Sigmoid colon (tissue), 6 donors: ENCODE measurements at regions not wholly inside any gene's neighbourhood (a gene's known extent, or its start where the extent isn't known, plus 50 kb on each side); places are given as distances from the start of the nearest gene placed in this dataset.

Experiments
- DNase-seq: peaks from one replicate; pipeline ENCODE4 v3.0.0-alpha.2; 2019
- H3K27ac ChIP-seq, 4 donors: fragments of 200-600 bp; sonication (generic); one replicate each; pipeline ENCODE4 v1.5.1; 2016 to 2019; ENCODE audit warnings: mild to moderate bottlenecking in 1 of 4
- H3K27me3 ChIP-seq, 3 donors: fragments of 200-600 bp; sonication (generic); one replicate each; pipeline ENCODE4 v1.5.1; 2019; ENCODE audit warnings: mild to moderate bottlenecking in 1 of 3
- H3K36me3 ChIP-seq, 4 donors: fragments of 200-600 bp; sonication (generic); one replicate each; pipeline ENCODE4 v1.5.1; 2016 to 2019
- H3K4me1 ChIP-seq, 4 donors: fragments of 200-600 bp; sonication (generic); one replicate each; pipeline ENCODE4 v1.5.1; 2017 to 2019
- H3K4me3 ChIP-seq, 4 donors: fragments of 200-600 bp; sonication (generic); one replicate each; pipeline ENCODE4 v1.5.1; 2017 to 2019; ENCODE audit warnings: mild to moderate bottlenecking in 2 of 4, moderate library complexity in 1 of 4
- H3K9me3 ChIP-seq, 4 donors: fragments of 200-600 bp in 3 of 4; sonication (generic) in 3 of 4; one replicate each; pipeline versions ENCODE4 v1.5.1 to v1.6.1; 2013 to 2019
- EP300 ChIP-seq, 4 donors: sonication (generic); formaldehyde crosslinking; IDR thresholded peaks; one replicate each; pipeline ENCODE4 v1.6.1; 2017; ENCODE audit warnings: antibody characterized with exemption in 4 of 4
- POLR2A ChIP-seq, 2 donors: fragments of 450-650 bp; IDR thresholded peaks; one replicate each; pipeline ENCODE4 v1.6.1; 2016; ENCODE audit warnings: antibody characterized with exemption in 2 of 2, mild to moderate bottlenecking in 2 of 2, moderate library complexity in 2 of 2
- POLR2AphosphoS5 ChIP-seq, 4 donors: sonication (generic); formaldehyde crosslinking; IDR thresholded peaks; one replicate each; pipeline ENCODE4 v1.6.1; 2017; ENCODE audit warnings: antibody characterized with exemption in 4 of 4
- WGBS, 2 donors: extraction: QIAGEN DNeasy Blood & Tissue Kit; methylation state at CpG; one replicate each; pipeline ENCODE4 v1.1.7; 2013; 5-methylcytosine and 5-hydroxymethylcytosine counted together
- intact Hi-C: fragments of 100-400 bp; cut with DNase I; formaldehyde crosslinking; loops from one replicate; pipeline ENCODE4 v1.15.1; 2023
- TF ChIP-seq, protein P1 (sequence below), 4 experiments: fragments of 450-650 bp in 3 of 4; fragments of 200-600 bp in 1 of 4; IDR thresholded peaks; one replicate each; pipeline ENCODE4 v1.5.1; 2016 to 2019; ENCODE audit warnings: antibody characterized with exemption in 4 of 4, mild to moderate bottlenecking in 3 of 4, moderate library complexity in 2 of 4
- donor health status: healthy with polysubstance abuse.
- donor health status: healthy.

DNA sequence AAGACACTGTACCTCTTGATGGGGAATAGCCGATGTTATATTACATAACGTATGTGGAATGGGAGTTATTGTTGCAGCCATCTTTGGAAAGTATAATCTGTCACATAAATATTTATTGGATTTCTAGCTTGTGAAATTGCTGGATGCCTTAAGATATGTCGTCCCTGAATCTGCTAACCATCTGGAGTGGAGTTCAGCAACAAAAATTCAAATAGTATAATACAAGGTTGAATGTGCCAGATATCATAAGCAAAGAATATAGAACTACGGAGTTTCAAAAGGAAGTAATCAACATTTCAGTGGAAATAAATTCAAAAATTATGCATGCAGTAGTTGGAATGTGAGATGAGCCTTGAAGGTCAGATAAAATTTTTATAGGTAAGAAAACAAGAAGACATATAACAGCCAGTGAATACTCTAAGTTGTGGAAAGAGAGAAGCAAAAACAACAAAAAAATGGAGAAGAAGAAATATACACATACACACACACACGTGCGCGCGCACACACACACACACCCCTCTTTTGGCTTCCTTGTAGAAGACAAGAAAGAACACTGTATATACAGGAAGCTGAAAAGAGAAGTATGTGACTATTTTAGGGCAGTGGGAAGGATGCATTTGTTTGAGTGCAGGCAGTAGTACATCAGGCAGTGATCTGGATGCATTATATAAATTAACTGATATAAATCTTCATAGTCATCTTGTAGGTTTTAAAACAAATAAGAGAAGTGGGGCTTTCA is 516.7 kb downstream of the KCNT2 start:
- Histone ChIP-seq H3K9me3 (no peaks in the 10 kb centered on the region), H3K36me3 (no peaks in the 10 kb centered on the region), H3K27ac (no peak overlapping the region), H3K4me3 (no peak overlapping the region), H3K4me1 (no peaks in the 10 kb centered on the region), H3K27me3 (no peaks in the 10 kb centered on the region)
- WGBS, 2 donors, result 71 to 74% methylated on average over 8 of the region's 8 CpGs
- no peak for DNase-seq
- TF ChIP-seq POLR2A (IDR thresholded peaks at IDR 0.05), result no peak
- TF ChIP-seq EP300 (IDR thresholded peaks at IDR 0.05), result no peak
- TF ChIP-seq POLR2AphosphoS5 (IDR thresholded peaks at IDR 0.05), result no peak
- intact Hi-C loops, result no loop called here

DNA sequence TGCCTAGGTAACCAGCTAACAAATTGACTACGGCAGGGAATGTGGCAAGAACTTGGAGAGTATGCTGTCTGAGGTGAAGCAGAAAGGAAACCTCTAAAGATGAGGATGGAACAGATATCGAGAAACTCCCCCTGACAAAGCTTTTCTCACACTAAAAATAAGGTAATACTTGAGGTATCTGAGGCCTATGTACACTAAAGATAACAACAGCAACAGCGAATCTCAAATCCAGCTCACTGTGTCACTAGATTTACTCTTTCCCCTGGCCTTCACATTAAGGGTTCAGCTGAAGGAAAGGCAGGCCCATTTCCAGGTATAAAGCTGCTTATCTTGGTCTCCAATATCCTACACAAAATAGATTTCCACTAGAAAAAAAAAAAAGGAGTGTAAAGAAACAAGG is 518.0 kb downstream of the KCNT2 start:
- no peaks in the 10 kb centered on the region for H3K36me3 ChIP-seq
- no peak for DNase-seq
- TF ChIP-seq POLR2A (IDR thresholded peaks at IDR 0.05), result no peak
- TF ChIP-seq POLR2AphosphoS5 (IDR thresholded peaks at IDR 0.05), result no peak
- TF ChIP-seq, protein P1, sequence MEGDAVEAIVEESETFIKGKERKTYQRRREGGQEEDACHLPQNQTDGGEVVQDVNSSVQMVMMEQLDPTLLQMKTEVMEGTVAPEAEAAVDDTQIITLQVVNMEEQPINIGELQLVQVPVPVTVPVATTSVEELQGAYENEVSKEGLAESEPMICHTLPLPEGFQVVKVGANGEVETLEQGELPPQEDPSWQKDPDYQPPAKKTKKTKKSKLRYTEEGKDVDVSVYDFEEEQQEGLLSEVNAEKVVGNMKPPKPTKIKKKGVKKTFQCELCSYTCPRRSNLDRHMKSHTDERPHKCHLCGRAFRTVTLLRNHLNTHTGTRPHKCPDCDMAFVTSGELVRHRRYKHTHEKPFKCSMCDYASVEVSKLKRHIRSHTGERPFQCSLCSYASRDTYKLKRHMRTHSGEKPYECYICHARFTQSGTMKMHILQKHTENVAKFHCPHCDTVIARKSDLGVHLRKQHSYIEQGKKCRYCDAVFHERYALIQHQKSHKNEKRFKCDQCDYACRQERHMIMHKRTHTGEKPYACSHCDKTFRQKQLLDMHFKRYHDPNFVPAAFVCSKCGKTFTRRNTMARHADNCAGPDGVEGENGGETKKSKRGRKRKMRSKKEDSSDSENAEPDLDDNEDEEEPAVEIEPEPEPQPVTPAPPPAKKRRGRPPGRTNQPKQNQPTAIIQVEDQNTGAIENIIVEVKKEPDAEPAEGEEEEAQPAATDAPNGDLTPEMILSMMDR (IDR thresholded peaks at IDR 0.05), result no peak
- TF ChIP-seq EP300 (IDR thresholded peaks at IDR 0.05), result no peak
- no peaks in the 10 kb centered on the region for H3K4me1 ChIP-seq
- H3K27me3 ChIP-seq, result no peaks in the 10 kb centered on the region
- no peaks in the 10 kb centered on the region for H3K9me3 ChIP-seq
- 73% methylated on average over 3 of the region's 3 CpGs for WGBS, 2 donors
- intact Hi-C loops, result no loop called here
- H3K4me3 ChIP-seq, result no peak overlapping the region
- no peak overlapping the region for H3K27ac ChIP-seq

DNA sequence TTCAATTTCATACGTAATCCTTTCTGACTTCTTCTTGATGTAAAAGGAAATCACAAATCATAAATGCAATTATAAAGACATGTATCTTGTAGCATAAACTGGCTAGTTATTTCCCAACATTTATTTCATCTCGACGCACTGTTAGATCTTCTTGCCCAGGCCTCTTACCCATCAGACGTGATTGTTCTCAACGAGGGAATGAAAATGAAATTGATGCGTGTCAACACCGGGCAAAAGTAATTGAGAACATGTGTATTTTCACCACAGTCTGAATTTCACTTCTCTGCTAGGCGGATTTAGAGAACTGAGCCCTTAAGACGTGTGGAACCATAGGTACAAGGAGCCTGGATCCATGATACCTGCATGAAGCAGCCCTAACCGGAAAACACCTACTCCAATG is 519.7 kb downstream of the KCNT2 start:
- Histone ChIP-seq H3K36me3 (no peaks in the 10 kb centered on the region), H3K9me3 (no peaks in the 10 kb centered on the region), H3K27ac (no peak overlapping the region), H3K27me3 (no peaks in the 10 kb centered on the region), H3K4me3 (no peak overlapping the region), H3K4me1 (no peaks in the 10 kb centered on the region)
- intact Hi-C loops, result no loop called here
- WGBS, 2 donors, result 84 to 90% methylated on average over 10 of the region's 10 CpGs
- TF ChIP-seq POLR2AphosphoS5 (IDR thresholded peaks at IDR 0.05) (no peak), EP300 (IDR thresholded peaks at IDR 0.05) (no peak), POLR2A (IDR thresholded peaks at IDR 0.05) (no peak)
- TF ChIP-seq, protein P1 (IDR thresholded peaks at IDR 0.05), result no peak
- no peak for DNase-seq

DNA sequence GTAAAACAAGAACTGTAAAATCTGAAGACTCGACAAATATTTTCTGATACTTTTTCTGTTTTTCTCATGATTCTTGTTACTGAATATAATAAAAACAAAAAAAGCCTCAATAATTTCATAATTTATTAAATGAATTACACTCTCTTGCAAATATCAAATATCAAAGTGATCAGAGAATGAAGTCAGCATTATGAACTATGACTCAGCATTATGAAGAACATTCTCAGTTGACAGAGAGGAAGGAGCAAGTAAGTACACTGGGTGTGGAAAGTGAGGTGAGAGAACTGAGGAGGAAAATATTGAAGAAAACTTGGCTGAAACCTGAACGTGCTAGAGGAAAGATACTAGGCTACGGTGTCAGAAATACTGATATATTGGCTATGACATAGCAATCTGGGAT is 529.5 kb downstream of the KCNT2 start:
- 78 to 81% methylated on average over 3 of the region's 3 CpGs for WGBS, 2 donors
- intact Hi-C loops, result no loop called here
- H3K27me3 ChIP-seq, result no peaks in the 10 kb centered on the region
- H3K9me3 ChIP-seq, result no peaks in the 10 kb centered on the region
- no peak overlapping the region for H3K27ac ChIP-seq
- no peak overlapping the region for H3K4me3 ChIP-seq
- H3K36me3 ChIP-seq, result no peaks in the 10 kb centered on the region
- DNase-seq, result no peak
- no peak for TF ChIP-seq EP300 (IDR thresholded peaks at IDR 0.05)
- TF ChIP-seq POLR2AphosphoS5 (IDR thresholded peaks at IDR 0.05), result no peak
- TF ChIP-seq, protein P1 (IDR thresholded peaks at IDR 0.05), result no peak
- TF ChIP-seq POLR2A (IDR thresholded peaks at IDR 0.05), result no peak
- H3K4me1 ChIP-seq, result no peaks in the 10 kb centered on the region

DNA sequence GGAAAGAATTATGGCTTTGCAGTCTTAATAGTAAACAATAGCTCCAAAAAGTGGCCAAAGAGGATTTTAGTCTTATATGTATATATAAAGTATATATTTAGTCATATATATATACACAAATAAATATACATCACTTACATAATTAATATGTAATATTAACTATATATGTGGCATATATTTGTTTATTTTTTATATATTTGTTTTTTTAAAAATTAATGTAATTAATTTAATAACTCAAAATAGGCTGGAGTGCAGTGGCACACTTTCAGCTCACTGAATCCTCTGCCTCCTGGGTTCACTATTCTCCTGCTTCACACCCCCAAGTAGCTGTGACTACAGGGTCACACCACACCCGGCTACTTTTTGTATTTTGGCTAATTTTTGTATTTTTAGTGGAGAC is 532.6 kb downstream of the KCNT2 start:
- TF ChIP-seq EP300 (IDR thresholded peaks at IDR 0.05), result no peak
- no peak for TF ChIP-seq POLR2AphosphoS5 (IDR thresholded peaks at IDR 0.05)
- TF ChIP-seq POLR2A (IDR thresholded peaks at IDR 0.05), result no peak
- TF ChIP-seq, protein P1 (IDR thresholded peaks at IDR 0.05), result no peak
- H3K4me1 ChIP-seq, result no peaks in the 10 kb centered on the region
- WGBS, 2 donors, result 84 to 90% methylated on average over 1 of the region's 1 CpG

More for the DNA sequence above, 532.6 kb downstream of the KCNT2 start:
- intact Hi-C loops, result no loop called here
- no peaks in the 10 kb centered on the region for H3K27me3 ChIP-seq
- no peaks in the 10 kb centered on the region for H3K9me3 ChIP-seq
- no peaks in the 10 kb centered on the region for H3K36me3 ChIP-seq
- no peak overlapping the region for H3K27ac ChIP-seq
- no peak for DNase-seq
- H3K4me3 ChIP-seq, result no peak overlapping the region
